ENCODE measurements at regions not wholly inside any gene's neighbourhood (a gene's known extent, or its start where the extent isn't known, plus 50 kb on each side); places are given as distances from the start of the nearest gene placed in this dataset.

GRCh38 chr13:58985845-58986244, 1177.9 kb downstream of the DIAPH3 start (continued):
- no peak for TF ChIP-seq MXI1 (conservative IDR thresholded peaks at IDR 0.05; ENCODE audit: poor library complexity, severe bottlenecking)
- no peak for TF ChIP-seq TAF1 (IDR thresholded peaks at IDR 0.05; ENCODE audit: low read depth)

GRCh38 chr13:58989556-58989955, 1174.2 kb downstream of the DIAPH3 start:
- no peaks in the 10 kb centered on the region for H4K20me1 ChIP-seq (ENCODE audit: insufficient read depth)
- no peaks in the 10 kb centered on the region for H3K79me2 ChIP-seq (replicated peaks; ENCODE audit: insufficient read depth, low read length)
- H3K27me3 ChIP-seq (ENCODE audit: insufficient read depth, low read depth, low read length), result no peaks in the 10 kb centered on the region
- no peaks in the 10 kb centered on the region for H3K36me3 ChIP-seq (ENCODE audit: insufficient read depth, low read length)
- no peaks in the 10 kb centered on the region for H3K9me3 ChIP-seq (ENCODE audit: low read length)
- H3K9ac ChIP-seq (ENCODE audit: low read length), result no peak overlapping the region
- no peak overlapping the region for H3K27ac ChIP-seq (ENCODE audit: low read length)
- no peak overlapping the region for H3K4me3 ChIP-seq (ENCODE audit: low read length)
- H3K9me2 ChIP-seq (ENCODE audit: insufficient read depth, low read length), result no peaks in the 10 kb centered on the region
- no peak overlapping the region for H2AFZ ChIP-seq (ENCODE audit: low read depth, low read length)
- TF ChIP-seq EZH2 (IDR thresholded peaks at IDR 0.05; ENCODE audit: borderline replicate concordance, insufficient read depth, low read length, poor library complexity, severe bottlenecking), result no peak
- TF ChIP-seq CTCF (IDR thresholded peaks at IDR 0.05; ENCODE audit: poor library complexity, severe bottlenecking), result no peak
- H3K4me2 ChIP-seq (ENCODE audit: low read length), result no peak overlapping the region
- no peaks in the 10 kb centered on the region for H3F3A ChIP-seq (ENCODE audit: insufficient read depth, low read length, poor library complexity, severe bottlenecking)

- H3F3A ChIP-seq (ENCODE audit: insufficient read depth, low read length, poor library complexity, severe bottlenecking), result no peaks in the 10 kb centered on the region
- no peak overlapping the region for H3K4me3 ChIP-seq (ENCODE audit: low read length)
- no peak overlapping the region for H3K4me2 ChIP-seq (ENCODE audit: low read length)
- no peaks in the 10 kb centered on the region for H3K9me3 ChIP-seq (ENCODE audit: low read length)
- TF ChIP-seq RAD21 (conservative IDR thresholded peaks at IDR 0.05), result no peak
- TF ChIP-seq TAF1 (IDR thresholded peaks at IDR 0.05; ENCODE audit: low read depth), result no peak
- no peak for TF ChIP-seq CTCF (IDR thresholded peaks at IDR 0.05; ENCODE audit: poor library complexity, severe bottlenecking)
- no peak for TF ChIP-seq EP300 (conservative IDR thresholded peaks at IDR 0.05; ENCODE audit: poor library complexity, severe bottlenecking)
- no peak for TF ChIP-seq REST (IDR thresholded peaks at IDR 0.05; ENCODE audit: borderline replicate concordance)
- no peak for TF ChIP-seq EZH2 (IDR thresholded peaks at IDR 0.05; ENCODE audit: borderline replicate concordance, insufficient read depth, low read length, poor library complexity, severe bottlenecking)
- TF ChIP-seq MXI1 (conservative IDR thresholded peaks at IDR 0.05; ENCODE audit: poor library complexity, severe bottlenecking), result no peak
- no peak for TF ChIP-seq SMC3 (conservative IDR thresholded peaks at IDR 0.05; ENCODE audit: poor library complexity)
- no peak for TF ChIP-seq POLR2AphosphoS5 (IDR thresholded peaks at IDR 0.05)
- H4K20me1 ChIP-seq (ENCODE audit: insufficient read depth), result no peaks in the 10 kb centered on the region
- H2AFZ ChIP-seq (ENCODE audit: low read depth, low read length), result no peak overlapping the region
- no peaks in the 10 kb centered on the region for H3K9me2 ChIP-seq (ENCODE audit: insufficient read depth, low read length)
- no peaks in the 10 kb centered on the region for H3K27me3 ChIP-seq (ENCODE audit: insufficient read depth, low read depth, low read length)
- no peaks in the 10 kb centered on the region for H3K36me3 ChIP-seq (ENCODE audit: insufficient read depth, low read length)
- H3K79me2 ChIP-seq (replicated peaks; ENCODE audit: insufficient read depth, low read length), result no peaks in the 10 kb centered on the region
- no peak overlapping the region for H3K27ac ChIP-seq (ENCODE audit: low read length)
- no peak overlapping the region for H3K9ac ChIP-seq (ENCODE audit: low read length)
Observed at GRCh38 chr13:58991826-58992477, 1171.8 kb downstream of the DIAPH3 start.
